ENCODE measurements at regions not wholly inside any gene's neighbourhood (a gene's known extent, or its start where the extent isn't known, plus 50 kb on each side); places are given as distances from the start of the nearest gene placed in this dataset.
"Not testable (repeated sequence)": the region's sequence is repeated elsewhere in the genome, so short reads cannot be mapped to it uniquely, and the experiment has no call there.

DNA sequence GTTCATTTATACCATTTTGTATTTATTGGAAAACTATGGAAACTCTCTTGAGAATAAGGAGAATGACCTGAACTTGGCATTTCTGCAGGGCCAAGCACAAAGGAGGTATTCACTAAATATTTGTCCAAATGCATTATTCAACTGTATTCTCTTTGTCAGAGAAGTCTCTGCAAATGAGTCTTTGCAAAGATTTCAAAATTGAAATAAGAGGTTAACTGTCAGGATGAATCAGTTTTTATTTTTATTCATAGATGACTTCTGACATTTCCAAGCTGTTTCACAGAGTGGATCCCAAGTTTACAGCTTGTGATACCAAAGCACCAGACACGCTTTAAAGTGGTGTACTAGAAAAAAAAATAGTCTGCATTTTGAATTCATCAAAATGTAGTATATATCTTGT is 131.6 kb downstream of the UTRN start:
- Mint-ChIP-seq H3K4me1 (ENCODE audit: low read depth) (peaks cover 52% of the 10 kb centered on the region), H3K27ac (no peak overlapping the region), H3K36me3 (no peaks in the 10 kb centered on the region), H3K27me3 (no peaks in the 10 kb centered on the region), H3K4me3 (no peak overlapping the region), H3K9me3 (no peaks in the 10 kb centered on the region)
- intact Hi-C loops (cut with micrococcal nuclease): no loop called here
- ChIA-PET POLR2A (no interaction called here), CTCF (no interaction called here)
- DNase-seq: no peak

DNA sequence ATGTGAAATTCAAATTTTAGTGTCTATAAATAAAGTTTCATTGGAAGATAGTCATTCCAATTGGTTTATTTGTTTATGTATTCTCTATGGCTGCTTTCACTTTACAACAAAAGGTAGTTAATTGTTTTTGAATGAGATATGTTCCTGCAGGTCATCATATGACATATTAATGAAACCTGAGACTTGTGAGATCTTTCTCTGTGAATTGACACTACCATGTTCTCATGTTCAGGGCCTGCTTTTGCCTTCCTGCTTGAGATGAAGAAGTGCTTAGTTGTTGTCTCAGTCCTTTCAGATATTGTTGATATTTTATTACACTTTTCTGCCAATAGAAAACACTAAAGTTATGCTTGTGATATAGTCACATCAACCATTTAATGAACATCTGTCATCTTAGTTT is 132.5 kb downstream of the UTRN start:
- DNase-seq: no peak
- peaks cover 50% of the 10 kb centered on the region for H3K4me1 Mint-ChIP-seq (ENCODE audit: low read depth)
- H3K27me3 Mint-ChIP-seq: no peaks in the 10 kb centered on the region
- POLR2A ChIA-PET: no interaction called here
- no peaks in the 10 kb centered on the region for H3K9me3 Mint-ChIP-seq
- intact Hi-C loops (cut with micrococcal nuclease): no loop called here
- CTCF ChIA-PET: no interaction called here
- H3K27ac Mint-ChIP-seq: no peak overlapping the region
- no peak overlapping the region for H3K4me3 Mint-ChIP-seq
- H3K36me3 Mint-ChIP-seq: no peaks in the 10 kb centered on the region

DNA sequence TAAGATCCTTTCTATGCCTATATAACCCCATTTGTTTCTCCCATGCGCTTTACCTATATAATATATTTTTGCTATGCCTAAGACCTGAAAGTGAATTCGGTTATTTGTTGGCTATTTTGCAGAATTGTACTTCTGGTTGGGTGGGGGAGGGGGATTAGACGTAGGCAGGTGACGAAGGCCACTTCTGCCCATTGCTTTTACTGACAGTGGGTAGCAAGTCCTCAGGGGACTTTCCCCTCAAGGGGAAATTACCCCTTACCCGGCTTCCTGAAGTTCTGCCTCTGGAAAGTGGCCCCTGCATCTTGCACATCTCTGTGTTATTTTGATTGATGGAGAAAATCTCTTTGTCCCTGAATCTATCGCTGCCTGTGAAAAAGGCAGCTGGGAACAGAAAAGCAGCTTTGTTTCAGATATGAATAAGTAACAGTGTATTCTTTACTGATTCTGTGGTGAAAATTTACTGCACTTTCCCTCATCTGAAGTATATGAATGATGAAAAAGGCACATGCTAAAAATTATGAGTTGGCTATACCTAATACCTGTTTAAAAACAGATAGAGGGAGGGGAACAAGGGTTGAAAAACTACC is 133.9 kb downstream of the UTRN start:
- ChIA-PET POLR2A (no interaction called here), CTCF (no interaction called here)
- H3K27ac Mint-ChIP-seq: no peak overlapping the region
- intact Hi-C loops (cut with micrococcal nuclease): no loop called here
- H3K4me1 Mint-ChIP-seq (ENCODE audit: low read depth): peaks cover 41% of the 10 kb centered on the region
- H3K4me3 Mint-ChIP-seq: no peak overlapping the region
- DNase-seq: no peak
- H3K9me3 Mint-ChIP-seq: no peaks in the 10 kb centered on the region
- no peaks in the 10 kb centered on the region for H3K27me3 Mint-ChIP-seq
- peaks cover 7% of the 10 kb centered on the region for H3K36me3 Mint-ChIP-seq

- no peaks in the 10 kb centered on the region for H3K9me3 Mint-ChIP-seq
- no peak for DNase-seq
- CTCF ChIA-PET: no interaction called here
- no peak overlapping the region for H3K4me3 Mint-ChIP-seq
- H3K27ac Mint-ChIP-seq: no peak overlapping the region
- peaks cover 21% of the 10 kb centered on the region for H3K4me1 Mint-ChIP-seq (ENCODE audit: low read depth)
- H3K36me3 Mint-ChIP-seq: peaks cover 10% of the 10 kb centered on the region
- H3K27me3 Mint-ChIP-seq: no peaks in the 10 kb centered on the region
- intact Hi-C loops (cut with micrococcal nuclease): no loop called here
- POLR2A ChIA-PET: no interaction called here
Observed at GRCh38 chr6:144423167-144423566, 138.0 kb downstream of the UTRN start.

GRCh38 chr6:144429753-144430152 is 144.6 kb downstream of the UTRN start:
- Mint-ChIP-seq H3K9me3 (no peaks in the 10 kb centered on the region), H3K4me3 (no peak overlapping the region), H3K4me1 (ENCODE audit: low read depth) (peaks cover 11% of the 10 kb centered on the region), H3K27me3 (no peaks in the 10 kb centered on the region), H3K36me3 (peaks cover 12% of the 10 kb centered on the region), H3K27ac (no peak overlapping the region)
- no peak for DNase-seq
- intact Hi-C loops (cut with micrococcal nuclease): no loop called here
- CTCF ChIA-PET: interaction anchor here (0.5 kb wide), 1 partner anchor 212 kb away, joined by 3 read pairs; no protein-coding TSS in a partner anchor
- POLR2A ChIA-PET: no interaction called here

GRCh38 chr6:144433446-144433845 is 148.3 kb downstream of the UTRN start:
- H3K27me3 Mint-ChIP-seq; H3K9me3 Mint-ChIP-seq; H3K4me1 Mint-ChIP-seq (ENCODE audit: low read depth); H3K4me3 Mint-ChIP-seq; CTCF ChIA-PET; DNase-seq; H3K27ac Mint-ChIP-seq; intact Hi-C loops (cut with micrococcal nuclease); POLR2A ChIA-PET: not testable (repeated sequence)
- peaks cover 32% of the 10 kb centered on the region for H3K36me3 Mint-ChIP-seq

DNA sequence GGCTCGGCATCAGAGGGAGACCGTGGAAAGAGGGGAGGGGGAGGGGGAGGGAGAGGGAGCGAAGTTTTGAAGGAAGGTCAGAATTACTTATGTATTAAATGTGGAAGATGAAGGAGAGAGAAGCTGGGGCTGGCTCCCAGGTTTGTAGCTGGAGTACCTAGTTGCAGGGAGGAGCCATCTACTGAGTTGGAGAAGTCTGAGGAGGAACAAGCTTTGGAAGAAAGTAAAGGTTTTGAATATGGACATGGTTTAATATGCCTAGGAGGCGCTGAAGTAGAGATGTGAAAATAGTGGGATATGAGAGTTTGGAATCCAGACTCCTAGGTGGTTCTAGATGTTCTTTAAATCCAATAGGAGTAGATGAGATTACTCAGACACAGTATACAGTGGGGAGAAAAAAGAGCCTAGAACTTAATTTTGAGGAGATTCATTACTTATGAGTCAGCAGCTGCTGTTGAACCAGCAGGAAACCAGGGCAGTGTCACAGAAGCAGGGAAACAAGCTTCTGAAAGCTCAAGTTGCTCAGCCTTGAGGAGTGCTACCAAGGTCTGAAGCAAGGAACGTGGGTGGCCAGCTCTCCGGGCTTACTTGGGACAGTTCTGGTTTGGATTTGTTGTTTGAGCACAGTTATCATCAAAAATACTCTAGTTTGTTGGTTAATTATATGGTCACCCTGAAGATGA is 149.3 kb downstream of the UTRN start:
- CTCF ChIA-PET: interaction anchor here (1.1 kb wide), 1 partner anchor 47 kb away, joined by 5 read pairs; no protein-coding TSS in a partner anchor
- Mint-ChIP-seq H3K27me3 (no peaks in the 10 kb centered on the region), H3K4me3 (no peak overlapping the region), H3K4me1 (ENCODE audit: low read depth) (peaks cover 8% of the 10 kb centered on the region), H3K36me3 (peaks cover 40% of the 10 kb centered on the region), H3K9me3 (no peaks in the 10 kb centered on the region), H3K27ac (no peak overlapping the region)
- intact Hi-C loops (cut with micrococcal nuclease): no loop called here
- POLR2A ChIA-PET: no interaction called here
- DNase-seq: no peak

- peaks cover 52% of the 10 kb centered on the region for H3K36me3 Mint-ChIP-seq
- intact Hi-C loops (cut with micrococcal nuclease): no loop called here
Observed at GRCh38 chr6:144435602-144436426, 150.7 kb downstream of the UTRN start.

GRCh38 chr6:144437105-144437504 is 152.0 kb downstream of the UTRN start:
- CTCF ChIA-PET: interaction anchor here (0.6 kb wide), 1 partner anchor 27 kb away, joined by 3 read pairs; no protein-coding TSS in a partner anchor
- peaks cover 8% of the 10 kb centered on the region for H3K4me1 Mint-ChIP-seq (ENCODE audit: low read depth)

More at GRCh38 chr6:144435602-144436426, 150.7 kb downstream of the UTRN start:
- Mint-ChIP-seq H3K27me3 (no peaks in the 10 kb centered on the region), H3K4me1 (ENCODE audit: low read depth) (peaks cover 8% of the 10 kb centered on the region), H3K9me3 (peaks cover 4% of the 10 kb centered on the region), H3K27ac (no peak overlapping the region), H3K4me3 (no peak overlapping the region)
- no peak for DNase-seq
- ChIA-PET CTCF (no interaction called here), POLR2A (no interaction called here)

GRCh38 chr6:144438103-144438502 is 153.0 kb downstream of the UTRN start:
- Mint-ChIP-seq H3K27ac (no peak overlapping the region), H3K4me1 (ENCODE audit: low read depth) (peaks cover 8% of the 10 kb centered on the region), H3K27me3 (no peaks in the 10 kb centered on the region), H3K9me3 (peaks cover 19% of the 10 kb centered on the region), H3K36me3 (peaks cover 61% of the 10 kb centered on the region), H3K4me3 (no peak overlapping the region)
- intact Hi-C loops (cut with micrococcal nuclease): no loop called here
- CTCF ChIA-PET: no interaction called here
- DNase-seq: no peak
- POLR2A ChIA-PET: no interaction called here

More at GRCh38 chr6:144437105-144437504, 152.0 kb downstream of the UTRN start:
- no peak for DNase-seq
- H3K9me3 Mint-ChIP-seq: peaks cover 17% of the 10 kb centered on the region
- H3K27me3 Mint-ChIP-seq: no peaks in the 10 kb centered on the region
- intact Hi-C loops (cut with micrococcal nuclease): no loop called here
- POLR2A ChIA-PET: no interaction called here
- H3K27ac Mint-ChIP-seq: no peak overlapping the region
- no peak overlapping the region for H3K4me3 Mint-ChIP-seq
- H3K36me3 Mint-ChIP-seq: peaks cover 59% of the 10 kb centered on the region

GRCh38 chr6:144439016-144439415 is 153.9 kb downstream of the UTRN start:
- Mint-ChIP-seq H3K27ac (no peak overlapping the region), H3K36me3 (peaks cover 61% of the 10 kb centered on the region), H3K4me1 (ENCODE audit: low read depth) (peaks cover 8% of the 10 kb centered on the region), H3K27me3 (no peaks in the 10 kb centered on the region), H3K4me3 (no peak overlapping the region), H3K9me3 (peaks cover 19% of the 10 kb centered on the region)
- DNase-seq: no peak
- POLR2A ChIA-PET: no interaction called here
- intact Hi-C loops (cut with micrococcal nuclease): no loop called here
- CTCF ChIA-PET: interaction anchor here (0.6 kb wide), 1 partner anchor 22 kb away, joined by 3 read pairs; no protein-coding TSS in a partner anchor

DNA sequence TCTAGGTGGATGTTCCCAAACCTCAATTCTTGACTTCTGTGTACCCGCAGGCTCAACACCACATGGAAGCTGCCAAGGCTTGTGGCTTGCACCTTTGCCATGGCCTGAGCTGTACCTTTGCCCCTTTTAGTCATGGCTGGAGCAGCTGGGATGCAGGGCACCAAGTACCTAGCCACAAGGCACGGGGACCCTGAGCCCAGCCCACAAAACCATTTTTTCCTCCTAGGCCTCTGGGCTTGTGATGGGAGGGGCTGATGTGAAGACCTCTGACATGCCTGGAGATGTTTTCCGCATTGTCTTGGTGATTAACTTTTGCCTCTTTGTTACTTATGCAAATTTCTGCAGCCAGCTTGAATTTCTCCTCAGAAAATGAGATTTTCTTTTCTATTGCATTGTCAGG is 156.7 kb downstream of the UTRN start:
- H3K4me1 Mint-ChIP-seq (ENCODE audit: low read depth); DNase-seq; intact Hi-C loops (cut with micrococcal nuclease); H3K4me3 Mint-ChIP-seq; H3K27ac Mint-ChIP-seq; H3K27me3 Mint-ChIP-seq; POLR2A ChIA-PET: not testable (repeated sequence)
- peaks cover 54% of the 10 kb centered on the region for H3K36me3 Mint-ChIP-seq
- CTCF ChIA-PET: interaction anchor here (0.8 kb wide), 1 partner anchor 15 kb away, joined by 3 read pairs; no protein-coding TSS in a partner anchor
- H3K9me3 Mint-ChIP-seq: peaks cover 19% of the 10 kb centered on the region

Measured in activated CD4-positive, alpha-beta memory T cell treated with anti-CD3 and anti-CD28 coated beads for 36 hours (primary cell).